B cell (primary cell): ENCODE measurements at regions not wholly inside any gene's neighbourhood (a gene's known extent, or its start where the extent isn't known, plus 50 kb on each side); places are given as distances from the start of the nearest gene placed in this dataset.

Source experiments
- ATAC-seq: fragments of 200-7000 bp; cut with Tn5 transposase; one replicate; pipeline ENCODE4 v1.10.0; 2021; ENCODE audit warnings: low read depth, mild to moderate bottlenecking, moderate number of reproducible peaks, moderate library complexity
- CTCF ChIA-PET: fragments of 350-600 bp; sonication (Branson Sonifier 250); formaldehyde crosslinking; loops from one replicate; lab custom pipeline; 2021; ENCODE audit warnings: antibody characterized with exemption, inconsistent platforms; lab: Charles Lee
- POLR2A ChIA-PET: fragments of 350-600 bp; sonication (Branson Sonifier 250); formaldehyde crosslinking; loops from one replicate; lab custom pipeline; 2021; ENCODE audit warnings: antibody characterized with exemption; lab: Charles Lee
- DNase-seq: peaks from one replicate; pipeline ENCODE4 v3.0.0; 2013
- H2AFZ ChIP-seq: 2 replicates; pipeline ENCODE4 v1.6.1; 2012; ENCODE audit warnings: mild to moderate bottlenecking, low read depth, low read length; ENCODE audit not compliant: insufficient read depth, poor library complexity, severe bottlenecking
- H3K27ac ChIP-seq, 2 donors: 1 replicate in 1 of 2; 2 replicates in 1 of 2; pipeline ENCODE4 v1.5.1; 2012 to 2013; ENCODE audit warnings: low read length in 2 of 2, mild to moderate bottlenecking in 2 of 2, moderate library complexity in 1 of 2
- H3K27me3 ChIP-seq, 4 experiments: fragments of 200-600 bp in 1 of 4; sonication (generic) in 1 of 4; replicated peaks in 1 of 4; 1 replicate in 2 of 4; 2 replicates in 2 of 4; pipeline versions ENCODE4 v1.6.1 to v1.7.0; 2013 to 2016; ENCODE audit warnings: low read length in 3 of 4, mild to moderate bottlenecking in 2 of 4, mixed read lengths in 1 of 4, moderate library complexity in 1 of 4; ENCODE audit not compliant: insufficient read depth in 4 of 4, control insufficient read depth in 3 of 4; ENCODE audit errors: control extremely low read depth in 1 of 4
- H3K36me3 ChIP-seq, 2 experiments: replicated peaks in 1 of 2; 1 replicate in 1 of 2; 2 replicates in 1 of 2; pipeline versions ENCODE4 v1.6.1 to v1.7.1; 2013; ENCODE audit warnings: low read length in 1 of 2; ENCODE audit not compliant: insufficient read depth in 2 of 2, control insufficient read depth in 1 of 2; ENCODE audit errors: control extremely low read depth in 1 of 2, extremely low read depth in 1 of 2
- H3K4me1 ChIP-seq, 2 donors: fragments of 200-600 bp in 1 of 2; sonication (generic) in 1 of 2; 1 replicate in 1 of 2; 2 replicates in 1 of 2; pipeline versions ENCODE4 v1.5.1 to v1.6.1; 2013 to 2017; ENCODE audit warnings: low read length in 2 of 2; ENCODE audit not compliant: control insufficient read depth in 2 of 2, insufficient read depth in 2 of 2
- H3K4me2 ChIP-seq: replicated peaks from 2 replicates; pipeline ENCODE3; 2012; ENCODE audit warnings: mild to moderate bottlenecking, low read depth, low read length; ENCODE audit not compliant: poor library complexity, severe bottlenecking
- H3K4me3 ChIP-seq, 5 experiments: fragments of 200-600 bp in 1 of 5; sonication (generic) in 1 of 5; 1 replicate in 3 of 5; 2 replicates in 2 of 5; pipeline versions ENCODE4 v1.5.1 to v1.7.0; 2011 to 2016; ENCODE audit warnings: low read length in 4 of 5, mild to moderate bottlenecking in 4 of 5, low read depth in 2 of 5, control low read depth in 1 of 5, moderate library complexity in 1 of 5; ENCODE audit not compliant: insufficient read depth in 1 of 5; ENCODE audit errors: control extremely low read depth in 1 of 5, extremely low read depth in 1 of 5
- H3K79me2 ChIP-seq: fragments of 200-600 bp; sonication (generic); one replicate; pipeline ENCODE4 v1.6.0; 2016; ENCODE audit warnings: low read length; ENCODE audit not compliant: control insufficient read depth, insufficient read depth
- H3K9ac ChIP-seq: fragments of 200-600 bp; sonication (generic); 2 replicates; pipeline ENCODE4 v1.6.1; 2017; ENCODE audit warnings: mild to moderate bottlenecking, low read length, moderate library complexity
- H3K9me3 ChIP-seq, 3 donors: one replicate each; pipeline versions ENCODE4 v1.6.1 to v1.7.1; 2013; ENCODE audit warnings: low read length in 2 of 3; ENCODE audit not compliant: control insufficient read depth in 2 of 3, insufficient read depth in 1 of 3; ENCODE audit errors: control extremely low read depth in 1 of 3
- H4K20me1 ChIP-seq: 2 replicates; pipeline ENCODE4 v1.6.0; 2012; ENCODE audit warnings: mild to moderate bottlenecking, low read length; ENCODE audit not compliant: insufficient read depth, control insufficient read depth, poor library complexity, severe bottlenecking
- H3K27ac Mint-ChIP-seq: one replicate; pipeline ENCODE4 v1.8.0; 2021; ENCODE audit warnings: mixed read lengths
- H3K27me3 Mint-ChIP-seq: one replicate; pipeline ENCODE4 v1.8.0; 2021; ENCODE audit warnings: mixed read lengths
- H3K4me1 Mint-ChIP-seq: one replicate; pipeline ENCODE4 v1.8.0; 2021; ENCODE audit warnings: mixed read lengths
- H3K4me3 Mint-ChIP-seq: one replicate; pipeline ENCODE4 v1.8.0; 2021; ENCODE audit warnings: mixed read lengths
- H3K9me3 Mint-ChIP-seq: one replicate; pipeline ENCODE4 v1.8.0; 2022; ENCODE audit warnings: mixed read lengths; ENCODE audit not compliant: insufficient read depth
- EZH2 ChIP-seq: IDR thresholded peaks from 2 replicates; pipeline ENCODE4 v1.6.1; 2012; ENCODE audit warnings: borderline replicate concordance, low read depth, mild to moderate bottlenecking, moderate library complexity, low read length; ENCODE audit not compliant: insufficient read depth, poor library complexity, severe bottlenecking
- WGBS: methylation state at CpG from one replicate; pipeline ENCODE4 v1.1.5; 2013; ENCODE audit warnings: missing lambda C conversion rate; ENCODE audit not compliant: insufficient coverage; 5-methylcytosine and 5-hydroxymethylcytosine counted together
- intact Hi-C: fragments of 100-400 bp; cut with micrococcal nuclease; formaldehyde crosslinking; loops from one replicate; pipeline ENCODE4 v1.10.0; 2022
- TF ChIP-seq, protein P1 (sequence below): fragments of 200-600 bp; IDR thresholded peaks from one replicate; pipeline ENCODE4 v1.8.0; 2022; ENCODE audit warnings: antibody characterized with exemption, mild to moderate bottlenecking

DNA sequence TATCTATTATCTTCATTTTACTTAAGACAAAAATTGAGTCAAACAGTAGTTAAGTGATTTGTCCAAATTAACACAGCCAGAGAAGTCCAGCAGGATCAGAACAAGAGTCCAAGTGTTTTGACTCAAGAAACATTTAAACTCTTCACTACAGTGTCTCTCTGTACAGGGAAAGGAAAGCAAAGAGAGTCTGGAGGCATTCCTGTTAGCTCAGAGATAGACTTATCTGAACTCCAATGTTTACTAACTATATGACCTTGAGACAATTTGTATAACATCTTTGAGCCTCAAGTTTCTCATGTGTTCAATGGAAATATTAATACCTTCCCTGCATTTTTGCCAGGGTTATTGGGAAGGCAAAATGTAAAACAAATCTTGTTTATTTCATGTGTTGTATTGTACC lies 849.1 kb downstream of the DIPK2A start:
- Histone ChIP-seq H3K4me3 (no peak overlapping the region), H3K9ac (no peak overlapping the region), H3K4me2 (no peak overlapping the region), H3K27me3 (no peaks in the 10 kb centered on the region), H3K27ac (no peak overlapping the region), H3K9me3 (no peaks in the 10 kb centered on the region), H3K79me2 (no peaks in the 10 kb centered on the region), H2AFZ (no peak overlapping the region), H3K4me1 (no peaks in the 10 kb centered on the region), H3K36me3 (no peaks in the 10 kb centered on the region), H4K20me1 (no peaks in the 10 kb centered on the region)
- no peak for ATAC-seq
- intact Hi-C loops = no loop called here
- H3K27ac Mint-ChIP-seq = no peak overlapping the region
- no peaks in the 10 kb centered on the region for H3K9me3 Mint-ChIP-seq
- no peak overlapping the region for H3K4me3 Mint-ChIP-seq
- no peak for DNase-seq
- no peaks in the 10 kb centered on the region for H3K4me1 Mint-ChIP-seq
- ChIA-PET CTCF (no interaction called here), POLR2A (no interaction called here)
- TF ChIP-seq, protein P1, sequence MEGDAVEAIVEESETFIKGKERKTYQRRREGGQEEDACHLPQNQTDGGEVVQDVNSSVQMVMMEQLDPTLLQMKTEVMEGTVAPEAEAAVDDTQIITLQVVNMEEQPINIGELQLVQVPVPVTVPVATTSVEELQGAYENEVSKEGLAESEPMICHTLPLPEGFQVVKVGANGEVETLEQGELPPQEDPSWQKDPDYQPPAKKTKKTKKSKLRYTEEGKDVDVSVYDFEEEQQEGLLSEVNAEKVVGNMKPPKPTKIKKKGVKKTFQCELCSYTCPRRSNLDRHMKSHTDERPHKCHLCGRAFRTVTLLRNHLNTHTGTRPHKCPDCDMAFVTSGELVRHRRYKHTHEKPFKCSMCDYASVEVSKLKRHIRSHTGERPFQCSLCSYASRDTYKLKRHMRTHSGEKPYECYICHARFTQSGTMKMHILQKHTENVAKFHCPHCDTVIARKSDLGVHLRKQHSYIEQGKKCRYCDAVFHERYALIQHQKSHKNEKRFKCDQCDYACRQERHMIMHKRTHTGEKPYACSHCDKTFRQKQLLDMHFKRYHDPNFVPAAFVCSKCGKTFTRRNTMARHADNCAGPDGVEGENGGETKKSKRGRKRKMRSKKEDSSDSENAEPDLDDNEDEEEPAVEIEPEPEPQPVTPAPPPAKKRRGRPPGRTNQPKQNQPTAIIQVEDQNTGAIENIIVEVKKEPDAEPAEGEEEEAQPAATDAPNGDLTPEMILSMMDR = no peak
- no peak for TF ChIP-seq EZH2
- H3K27me3 Mint-ChIP-seq = no peaks in the 10 kb centered on the region

DNA sequence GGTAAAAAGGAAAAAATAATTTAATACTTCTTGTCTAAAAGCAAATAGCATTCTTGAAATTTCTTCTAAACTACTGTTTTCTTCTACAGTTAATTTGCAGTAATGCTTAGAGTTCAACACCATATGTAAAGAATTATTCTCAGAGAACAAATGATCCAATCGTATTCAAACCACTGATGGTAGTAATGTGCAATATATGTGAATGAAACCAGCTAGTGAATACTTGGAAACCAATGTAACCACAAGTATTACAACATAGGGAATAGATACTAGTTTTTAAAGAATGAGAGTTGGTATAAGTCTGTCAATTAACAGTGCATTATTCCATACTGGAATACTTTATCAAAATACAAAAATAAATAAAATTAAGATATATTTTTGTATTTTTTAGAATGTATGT lies 850.0 kb downstream of the DIPK2A start:
- Histone ChIP-seq H3K4me1 (no peaks in the 10 kb centered on the region), H3K27ac (no peak overlapping the region), H3K27me3 (no peaks in the 10 kb centered on the region), H3K36me3 (no peaks in the 10 kb centered on the region), H3K4me2 (no peak overlapping the region), H3K79me2 (no peaks in the 10 kb centered on the region), H4K20me1 (no peaks in the 10 kb centered on the region), H3K9ac (no peak overlapping the region), H3K4me3 (no peak overlapping the region), H2AFZ (no peak overlapping the region), H3K9me3 (no peaks in the 10 kb centered on the region)
- ATAC-seq (no peak), DNase-seq (no peak)
- intact Hi-C loops = no loop called here
- TF ChIP-seq EZH2 = no peak
- TF ChIP-seq, protein P1 = no peak
- POLR2A ChIA-PET = no interaction called here
- no peaks in the 10 kb centered on the region for H3K4me1 Mint-ChIP-seq
- no peak overlapping the region for H3K27ac Mint-ChIP-seq
- CTCF ChIA-PET = no interaction called here
- WGBS = no CpG with 5 or more reads among the region's 1 CpG
- no peak overlapping the region for H3K4me3 Mint-ChIP-seq
- no peaks in the 10 kb centered on the region for H3K9me3 Mint-ChIP-seq
- no peaks in the 10 kb centered on the region for H3K27me3 Mint-ChIP-seq
